GM19351 (cell line): ENCODE measurements at regions not wholly inside any gene's neighbourhood (a gene's known extent, or its start where the extent isn't known, plus 50 kb on each side); places are given as distances from the start of the nearest gene placed in this dataset.
A peak's percentile ranks its signal among the peaks of the same experiment; 100 is the strongest.

ENCODE experiments used
- ATAC-seq: cut with Tn5 transposase; IDR thresholded peaks from one replicate; pipeline ENCODE4 v1.9.1; 2021; ENCODE audit warnings: mild to moderate bottlenecking, moderate library complexity; ENCODE audit not compliant: unreplicated experiment

- ATAC-seq, result no peak
These were observed 103.2 kb downstream of the BTBD3 start for GRCh38 chr20:12020846-12021245.

GRCh38 chr20:12022126-12022525, 104.4 kb downstream of the BTBD3 start:
- ATAC-seq, result no peak

- ATAC-seq, result peak; percentile 53
These were observed 105.6 kb downstream of the BTBD3 start for GRCh38 chr20:12023194-12023795.

- ATAC-seq, result no peak
These were observed 111.1 kb downstream of the BTBD3 start for GRCh38 chr20:12028771-12029170.

- no peak for ATAC-seq
These were observed 112.8 kb downstream of the BTBD3 start for GRCh38 chr20:12030470-12030869.

- no peak for ATAC-seq
These were observed 118.4 kb downstream of the BTBD3 start for GRCh38 chr20:12036142-12036541.

GRCh38 chr20:12037521-12037920, 119.8 kb downstream of the BTBD3 start:
- no peak for ATAC-seq

GRCh38 chr20:12040261-12040660, 122.6 kb downstream of the BTBD3 start:
- ATAC-seq, result no peak

GRCh38 chr20:12044969-12045368, 127.3 kb downstream of the BTBD3 start:
- no peak for ATAC-seq

- no peak for ATAC-seq
These were observed 130.2 kb downstream of the BTBD3 start for GRCh38 chr20:12047838-12048432.

- ATAC-seq, result no peak
These were observed 131.4 kb downstream of the BTBD3 start for GRCh38 chr20:12049125-12049524.

GRCh38 chr20:12051206-12052163, 133.8 kb downstream of the BTBD3 start:
- no peak for ATAC-seq

GRCh38 chr20:12053353-12053752, 135.7 kb downstream of the BTBD3 start:
- no peak for ATAC-seq

- no peak for ATAC-seq
These were observed 136.9 kb downstream of the BTBD3 start for GRCh38 chr20:12054556-12054955.

GRCh38 chr20:12055161-12055560, 137.5 kb downstream of the BTBD3 start:
- no peak for ATAC-seq

GRCh38 chr20:12056839-12057238, 139.1 kb downstream of the BTBD3 start:
- ATAC-seq, result no peak

- no peak for ATAC-seq
These were observed 140.1 kb downstream of the BTBD3 start for GRCh38 chr20:12057778-12058177.

- no peak for ATAC-seq
These were observed 140.5 kb downstream of the BTBD3 start for GRCh38 chr20:12058216-12058615.

GRCh38 chr20:12061466-12061865, 143.8 kb downstream of the BTBD3 start:
- no peak for ATAC-seq

- ATAC-seq, result no peak
These were observed 145.5 kb downstream of the BTBD3 start for GRCh38 chr20:12063106-12063684.

GRCh38 chr20:12064540-12064939, 146.8 kb downstream of the BTBD3 start:
- no peak for ATAC-seq
